ELF-1 (cell line): ENCODE measurements at regions not wholly inside any gene's neighbourhood (a gene's known extent, or its start where the extent isn't known, plus 50 kb on each side); places are given as distances from the start of the nearest gene placed in this dataset.
A peak's percentile ranks its signal among the peaks of the same experiment; 100 is the strongest.

Experiments used
- DNase-seq: peaks from one replicate; pipeline ENCODE4 v3.0.0-alpha.2; 2016; ENCODE audit warnings: low read depth, low spot score

GRCh38 chr17:52597452-52598215 is 439.1 kb upstream of the CA10 start:
- DNase-seq, result peak; percentile 1

- no peak for DNase-seq
These were observed 436.0 kb upstream of the CA10 start for GRCh38 chr17:52594516-52594915.

- no peak for DNase-seq
These were observed 388.5 kb upstream of the CA10 start for GRCh38 chr17:52546990-52547389.

- no peak for DNase-seq
These were observed 388.0 kb upstream of the CA10 start for GRCh38 chr17:52546493-52546892.

DNA sequence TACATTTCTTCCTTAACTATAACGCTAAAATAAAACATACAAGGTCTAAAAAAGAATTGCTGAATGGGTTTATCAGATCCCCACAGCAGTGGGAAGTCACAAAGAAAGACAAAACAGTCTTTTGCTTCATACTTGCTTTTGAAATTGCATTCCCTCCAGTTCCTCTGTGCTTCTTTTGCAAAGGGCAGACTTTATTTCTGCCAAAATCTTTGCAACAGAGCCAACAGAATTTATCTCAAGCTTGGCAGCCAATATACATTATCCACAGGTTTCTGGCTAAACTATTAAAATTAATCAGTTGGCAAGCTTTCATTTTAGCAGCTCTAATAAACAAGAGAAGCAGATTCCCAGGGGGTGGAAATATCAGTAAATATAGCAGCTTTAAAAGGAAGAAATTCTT is 378.9 kb upstream of the CA10 start:
- DNase-seq, result no peak

GRCh38 chr17:52536489-52536888 is 378.0 kb upstream of the CA10 start:
- no peak for DNase-seq

DNA sequence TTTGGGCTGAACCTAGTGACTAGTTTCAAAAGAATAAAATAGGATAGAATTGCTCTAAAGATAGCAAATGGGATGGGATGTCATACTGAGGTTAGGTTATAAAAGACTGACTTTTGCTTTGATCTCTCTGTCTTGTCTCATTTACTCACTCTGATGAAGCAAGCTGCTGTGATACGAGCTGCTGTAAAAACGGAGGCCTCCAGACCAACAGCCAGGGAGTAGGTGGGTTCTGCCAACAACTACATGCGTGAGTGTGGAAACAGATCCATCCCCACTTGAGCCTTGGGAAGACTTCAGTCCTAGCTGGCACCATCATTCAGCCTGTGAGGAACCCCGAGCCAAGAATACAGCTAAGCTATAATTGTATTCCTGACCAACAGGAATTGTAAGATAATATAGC is 373.9 kb upstream of the CA10 start:
- no peak for DNase-seq

DNA sequence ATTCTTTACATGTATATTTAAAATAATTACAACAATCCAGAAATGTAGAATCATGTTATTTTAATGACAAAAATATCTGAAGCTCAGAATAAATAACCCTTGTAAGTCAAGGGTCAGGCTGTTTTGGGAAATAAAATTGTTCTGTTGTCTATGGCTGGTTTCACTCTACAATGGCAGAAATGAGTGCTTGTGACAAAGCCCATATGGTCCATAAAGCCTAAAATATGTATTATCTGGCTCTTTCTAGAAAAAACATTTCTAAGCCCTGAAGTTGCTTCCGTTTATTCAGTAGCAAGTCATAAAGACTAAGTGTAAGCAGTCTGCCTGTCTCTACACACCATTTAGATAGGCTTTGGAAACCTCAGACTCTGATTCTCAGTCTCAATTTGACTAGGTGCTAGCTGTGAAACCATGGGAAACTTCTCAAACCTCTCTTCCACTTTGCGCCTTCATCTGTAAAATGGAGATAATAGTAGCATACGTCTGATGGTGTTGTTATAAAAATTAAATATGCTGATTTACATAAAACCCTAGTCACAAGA is 365.7 kb upstream of the CA10 start:
- DNase-seq, result no peak

DNA sequence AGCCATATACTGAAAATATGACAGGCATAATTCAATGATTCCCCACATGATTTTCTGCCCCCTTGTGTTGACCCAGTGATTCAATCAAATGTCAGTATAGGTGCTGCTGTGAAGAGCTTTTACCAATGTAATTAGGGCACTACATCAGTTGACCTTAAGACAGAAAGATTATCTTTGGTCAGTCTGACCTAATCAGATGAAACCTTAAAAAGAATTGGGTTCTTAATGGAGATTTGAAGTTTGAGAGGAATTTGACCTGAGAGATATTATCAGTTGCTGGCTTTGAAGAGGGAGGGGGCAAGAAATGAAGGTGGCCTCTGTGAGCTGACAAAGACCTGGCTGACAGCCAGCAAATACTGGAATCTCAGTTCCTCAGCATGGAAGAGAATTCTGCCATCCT is 358.7 kb upstream of the CA10 start:
- DNase-seq, result no peak

DNA sequence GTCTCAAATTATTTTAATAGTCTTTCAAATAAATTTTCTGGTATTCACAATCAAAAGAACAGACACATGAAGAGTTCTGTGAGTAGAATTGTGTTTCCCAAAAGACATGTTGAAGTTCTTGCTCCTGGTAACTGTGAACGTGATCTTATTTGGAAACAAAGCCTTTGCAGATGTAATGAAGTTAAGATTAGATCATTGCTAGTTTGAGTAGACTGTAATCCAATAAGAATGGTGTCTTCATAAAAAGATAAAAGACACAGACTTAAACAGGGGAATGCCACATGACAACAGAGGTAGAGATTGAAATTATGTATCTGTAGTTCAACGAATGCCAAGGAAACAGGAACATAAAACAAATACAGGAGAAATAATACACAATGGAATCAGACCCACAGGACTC is 357.4 kb upstream of the CA10 start:
- DNase-seq, result no peak

DNA sequence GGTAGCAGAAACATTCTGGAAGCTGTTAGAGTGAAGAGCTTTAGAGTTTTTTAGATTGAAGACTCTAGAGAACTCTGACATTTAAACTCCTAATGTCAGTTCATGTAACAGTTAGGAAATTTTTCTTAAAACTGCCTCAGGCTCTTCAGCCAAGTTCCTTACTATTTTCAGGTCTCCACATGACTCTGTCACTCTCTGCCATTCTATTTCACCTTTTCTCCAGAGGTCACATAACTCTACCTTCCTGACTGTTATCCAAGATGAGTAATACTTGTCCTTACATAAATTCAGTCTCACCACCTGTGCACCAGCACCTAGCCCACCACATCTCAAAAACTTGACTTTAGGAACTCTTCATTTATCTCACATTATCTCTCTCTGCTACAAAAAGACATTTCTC is 347.1 kb upstream of the CA10 start:
- DNase-seq, result no peak

- DNase-seq, result no peak
These were observed 345.6 kb upstream of the CA10 start for GRCh38 chr17:52504081-52504480.

DNA sequence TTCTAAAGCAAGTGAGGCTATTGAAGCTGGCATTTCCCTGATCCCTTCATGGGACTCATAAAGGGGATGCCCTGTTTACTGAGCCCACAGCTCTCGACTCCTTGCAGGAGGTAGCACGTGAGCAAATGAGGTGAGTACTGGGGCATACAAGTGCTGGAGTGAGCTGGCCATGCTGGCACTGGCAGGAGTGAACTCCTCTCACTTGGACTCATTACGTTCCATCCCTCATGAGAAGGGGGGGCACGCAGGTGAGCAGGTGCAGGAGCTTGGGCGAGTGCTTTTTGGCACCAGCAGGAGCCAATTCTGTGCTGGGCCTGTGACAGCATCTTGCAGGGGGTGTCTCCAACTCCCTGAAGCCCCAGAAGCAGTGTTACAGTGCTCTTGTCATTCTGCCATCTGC is 337.1 kb upstream of the CA10 start:
- DNase-seq, result no peak

- no peak for DNase-seq
These were observed 323.8 kb upstream of the CA10 start for GRCh38 chr17:52482271-52482670.

DNA sequence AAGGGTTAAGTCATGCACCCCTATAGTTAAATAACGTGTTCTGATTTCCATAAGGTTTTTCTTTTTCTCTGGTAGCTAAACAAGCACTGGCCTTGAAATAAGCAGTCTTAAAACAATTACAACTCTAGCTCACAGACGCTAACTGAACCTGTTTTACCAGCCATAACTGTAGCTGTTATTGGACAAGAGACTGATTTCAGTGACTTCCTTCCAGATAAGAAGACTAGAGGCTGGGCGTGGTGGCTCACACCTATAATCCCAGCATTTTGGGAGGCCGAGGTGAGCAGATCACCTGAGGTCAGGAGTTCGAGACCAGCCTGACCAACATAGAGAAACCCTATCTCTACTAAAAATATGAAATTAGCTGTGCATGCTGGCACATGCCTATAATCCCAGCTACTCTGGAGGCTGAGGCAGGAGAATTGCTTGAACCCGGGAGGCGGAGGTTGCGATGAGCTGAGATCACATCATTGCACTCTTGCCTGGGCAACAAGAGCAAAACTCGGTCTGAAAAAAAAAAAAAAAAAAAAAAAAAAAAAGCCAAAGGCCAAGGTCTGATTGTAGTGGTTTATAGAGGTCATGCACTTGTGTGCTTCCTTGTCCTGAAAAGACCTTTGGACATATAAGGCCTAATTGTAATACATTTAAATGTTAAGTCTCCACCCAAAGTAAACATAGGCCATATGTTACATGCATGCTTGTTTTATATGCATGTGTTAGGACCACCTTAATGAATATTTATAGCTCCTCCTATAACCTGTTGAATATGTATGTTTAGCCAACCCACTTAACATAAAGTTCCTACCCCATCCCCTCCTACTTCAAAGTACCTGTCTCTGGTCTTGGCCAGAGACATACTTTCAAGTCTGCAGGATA is 319.5 kb upstream of the CA10 start:
- no peak for DNase-seq

DNA sequence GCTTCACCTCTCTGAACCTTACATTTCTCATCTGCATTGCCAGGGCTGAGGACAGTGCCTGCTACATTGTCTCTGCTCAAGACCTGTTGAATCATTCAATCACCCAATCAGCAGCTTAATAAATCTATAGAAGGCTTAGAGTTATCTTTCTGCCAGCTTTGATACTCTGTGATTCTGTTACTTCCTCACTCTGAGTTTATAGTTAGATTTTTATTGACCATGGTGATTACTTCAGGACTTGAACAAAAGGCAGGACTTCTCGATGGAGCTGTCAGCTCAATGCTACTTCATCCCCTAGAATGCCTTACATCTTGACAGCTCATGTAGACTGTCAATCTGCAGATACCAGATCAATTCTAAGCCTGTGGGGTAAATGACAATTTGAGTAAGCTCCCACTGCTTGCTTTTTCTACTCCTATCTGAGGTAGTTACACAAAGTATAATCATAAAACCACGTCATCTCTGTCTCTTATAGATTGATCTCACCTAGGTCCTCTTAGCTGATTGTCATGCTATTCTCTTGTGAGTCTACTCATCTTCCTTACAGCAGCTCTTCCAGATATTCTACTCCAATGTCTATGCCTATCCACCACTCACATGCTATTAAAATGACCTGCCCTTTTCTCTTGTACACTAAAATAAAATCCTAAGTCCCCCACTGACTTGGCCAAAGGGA is 318.3 kb upstream of the CA10 start:
- no peak for DNase-seq

DNA sequence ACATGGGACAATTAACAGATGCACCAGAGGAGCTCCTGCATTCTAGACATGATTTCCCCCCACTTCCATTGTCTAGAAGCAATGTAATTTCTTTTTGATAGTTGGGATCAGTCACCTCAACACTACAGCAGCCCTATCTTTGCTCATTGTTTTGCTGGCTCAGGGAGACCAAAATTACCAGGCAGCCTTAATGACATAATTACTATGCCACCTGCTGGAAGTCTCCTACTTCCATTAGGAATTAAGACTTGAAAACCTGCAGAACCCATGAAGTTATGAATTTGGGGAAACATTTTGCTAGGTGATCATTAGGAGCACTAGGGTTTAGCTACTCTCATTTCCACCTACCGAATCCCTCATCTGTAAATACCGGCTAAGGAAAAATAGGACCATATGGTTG is 312.0 kb upstream of the CA10 start:
- no peak for DNase-seq

- no peak for DNase-seq
These were observed 306.9 kb upstream of the CA10 start for GRCh38 chr17:52465407-52465806.

DNA sequence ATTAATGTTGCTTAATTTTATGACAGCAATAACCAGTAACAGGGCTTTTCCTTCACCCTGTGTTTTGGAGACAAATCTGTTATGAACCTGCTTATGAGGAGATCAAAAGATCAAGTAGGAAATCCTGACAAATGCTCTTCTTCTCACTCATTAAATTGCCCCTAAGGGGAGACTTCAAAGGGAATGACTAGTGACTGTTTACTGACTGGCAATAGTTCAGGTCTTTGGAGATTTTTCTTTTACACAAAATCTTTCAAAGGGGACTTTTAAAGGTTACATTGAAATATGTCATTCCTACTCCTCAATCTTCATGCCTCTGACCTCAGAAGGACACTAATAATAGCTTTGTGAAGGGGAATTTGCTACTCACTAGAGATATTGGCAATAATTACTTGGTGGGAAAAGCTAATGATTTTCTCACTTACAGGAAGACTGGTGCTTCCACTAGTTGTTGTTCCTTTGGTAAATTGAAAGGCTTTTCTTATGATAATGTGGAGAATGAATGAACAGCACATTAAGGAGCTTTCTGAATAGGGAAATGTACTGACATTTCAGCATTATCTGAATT is 292.9 kb upstream of the CA10 start:
- peak; percentile 3 for DNase-seq

GRCh38 chr17:52442350-52442749 is 283.8 kb upstream of the CA10 start:
- DNase-seq, result no peak

- no peak for DNase-seq
These were observed 262.1 kb upstream of the CA10 start for GRCh38 chr17:52420555-52421078.

GRCh38 chr17:52419229-52419641 is 260.7 kb upstream of the CA10 start:
- no peak for DNase-seq
